ENCODE measurements at regions not wholly inside any gene's neighbourhood (a gene's known extent, or its start where the extent isn't known, plus 50 kb on each side); places are given as distances from the start of the nearest gene placed in this dataset.
"Not testable (repeated sequence)": the region's sequence is repeated elsewhere in the genome, so short reads cannot be mapped to it uniquely, and the experiment has no call there.

DNA sequence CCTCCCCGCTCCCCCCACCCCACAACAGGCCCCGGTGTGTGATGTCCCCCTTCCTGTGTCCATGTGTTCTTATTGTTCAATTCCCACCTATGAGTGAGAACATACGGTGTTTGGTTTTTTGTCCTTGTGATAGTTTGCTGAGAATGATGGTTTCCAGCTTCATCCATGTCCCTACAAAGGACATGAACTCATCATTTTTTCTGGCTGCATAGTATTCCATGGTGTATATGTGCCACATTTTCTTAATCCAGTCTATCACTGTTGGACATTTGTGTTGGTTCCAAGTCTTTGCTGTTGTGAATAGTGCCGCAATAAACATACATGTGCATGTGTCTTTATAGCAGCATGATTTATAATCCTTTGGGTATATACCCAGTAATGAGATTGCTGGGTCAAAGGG, 104.3 kb downstream of the MTPN start:
- DNase-seq (ENCODE audit: low read depth in 2 of 2) = not testable (repeated sequence)

DNA sequence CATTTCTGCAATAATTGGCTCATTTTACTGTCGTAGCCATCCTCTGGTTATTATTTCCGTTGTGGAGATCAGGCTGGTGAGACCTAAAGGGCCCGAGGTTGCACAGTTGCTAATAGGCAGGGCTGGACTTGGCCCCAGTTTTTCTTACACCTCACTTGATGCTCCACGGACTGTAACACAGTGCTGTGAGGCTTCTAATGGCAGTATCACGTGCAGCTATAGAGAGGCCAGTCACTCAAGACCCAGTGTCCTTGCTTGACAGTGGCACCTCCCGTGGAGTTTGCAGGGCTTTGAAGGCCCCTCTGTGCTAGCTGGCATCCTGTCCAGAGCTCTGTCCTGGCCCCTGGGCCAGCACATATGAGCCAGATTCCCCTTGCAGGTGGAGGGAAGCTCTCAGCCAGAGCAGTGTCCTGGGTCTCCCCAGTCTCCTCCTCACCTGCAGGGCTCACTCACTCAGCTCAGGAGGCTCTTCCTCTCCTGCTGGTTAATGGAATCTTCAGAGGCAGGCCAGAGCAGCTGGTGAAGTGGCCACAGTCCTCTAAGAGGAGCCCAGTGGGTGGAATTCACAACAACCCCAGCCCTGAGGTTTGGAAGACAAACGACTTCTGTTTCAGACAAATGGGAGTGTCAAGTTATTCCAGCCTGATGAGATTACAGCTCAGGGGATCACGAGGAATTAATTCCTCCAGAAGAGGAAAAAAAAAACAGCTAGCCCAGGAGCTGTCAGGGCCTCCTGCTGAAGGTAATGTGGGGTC, 114.2 kb upstream of the FAM180A start:
- DNase-seq (ENCODE audit: low read depth in 2 of 2) = no peak

DNA sequence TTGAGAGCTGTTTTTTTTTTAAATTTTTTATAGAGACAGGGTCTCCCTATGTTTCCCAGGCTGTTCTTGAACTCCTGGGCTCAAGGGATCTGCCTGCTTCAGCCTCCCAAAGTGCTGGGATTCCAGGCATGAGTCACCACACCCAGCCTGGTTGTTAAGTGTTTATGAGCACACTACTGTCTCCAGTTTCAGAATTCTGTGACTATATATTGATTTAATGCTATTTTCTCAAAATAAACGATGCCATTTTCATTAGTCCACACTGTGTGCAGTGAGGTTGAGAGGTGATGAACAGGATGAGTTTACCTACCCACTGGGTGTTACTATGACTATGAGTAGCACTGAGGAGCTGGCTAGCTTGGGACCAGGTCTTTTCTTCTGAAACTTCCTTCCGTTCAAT, 110.9 kb upstream of the FAM180A start:
- no peak for DNase-seq (ENCODE audit: low read depth in 2 of 2)

DNA sequence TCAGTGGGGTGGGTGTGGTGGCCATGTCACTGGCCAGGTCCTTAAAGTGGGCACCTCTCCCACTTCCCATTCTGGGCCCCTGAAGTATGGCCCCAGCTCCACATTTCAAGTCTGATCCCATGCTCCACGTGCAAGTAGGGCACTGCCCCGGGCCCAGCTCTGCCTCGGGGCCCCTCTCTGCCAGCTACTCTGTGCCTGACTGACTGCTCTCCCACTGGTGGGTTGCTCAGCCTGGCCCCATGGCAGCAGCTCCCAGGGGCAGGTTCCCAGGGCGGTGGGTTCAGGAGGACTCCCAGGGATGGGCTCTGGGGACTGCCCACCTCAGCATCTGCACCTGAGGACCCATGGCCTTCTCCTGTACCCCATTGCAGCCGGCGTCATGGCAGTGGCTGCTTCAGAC, 110.2 kb upstream of the FAM180A start:
- DNase-seq (ENCODE audit: low read depth in 2 of 2) = no peak

DNA sequence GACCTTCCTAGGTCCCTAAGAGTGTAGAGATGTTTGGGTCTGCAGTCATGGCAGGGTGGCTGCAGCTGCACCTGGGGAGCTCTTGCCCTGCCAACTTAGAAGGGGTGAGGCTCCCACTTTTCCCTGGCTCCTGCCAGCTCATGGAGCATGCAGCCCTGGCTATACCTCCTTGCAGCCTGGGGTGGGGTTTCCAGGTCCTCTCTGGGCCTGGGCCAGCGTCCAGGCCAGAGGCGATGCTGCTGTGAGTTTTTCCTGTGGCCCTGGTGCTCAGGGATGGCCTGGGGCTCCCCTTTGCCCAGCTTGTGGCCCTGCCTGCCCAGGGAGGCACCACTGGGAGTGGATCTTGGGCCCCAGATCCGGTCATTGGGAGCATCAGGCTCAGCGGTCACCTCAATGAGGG, 109.8 kb upstream of the FAM180A start:
- no peak for DNase-seq (ENCODE audit: low read depth in 2 of 2)

DNA sequence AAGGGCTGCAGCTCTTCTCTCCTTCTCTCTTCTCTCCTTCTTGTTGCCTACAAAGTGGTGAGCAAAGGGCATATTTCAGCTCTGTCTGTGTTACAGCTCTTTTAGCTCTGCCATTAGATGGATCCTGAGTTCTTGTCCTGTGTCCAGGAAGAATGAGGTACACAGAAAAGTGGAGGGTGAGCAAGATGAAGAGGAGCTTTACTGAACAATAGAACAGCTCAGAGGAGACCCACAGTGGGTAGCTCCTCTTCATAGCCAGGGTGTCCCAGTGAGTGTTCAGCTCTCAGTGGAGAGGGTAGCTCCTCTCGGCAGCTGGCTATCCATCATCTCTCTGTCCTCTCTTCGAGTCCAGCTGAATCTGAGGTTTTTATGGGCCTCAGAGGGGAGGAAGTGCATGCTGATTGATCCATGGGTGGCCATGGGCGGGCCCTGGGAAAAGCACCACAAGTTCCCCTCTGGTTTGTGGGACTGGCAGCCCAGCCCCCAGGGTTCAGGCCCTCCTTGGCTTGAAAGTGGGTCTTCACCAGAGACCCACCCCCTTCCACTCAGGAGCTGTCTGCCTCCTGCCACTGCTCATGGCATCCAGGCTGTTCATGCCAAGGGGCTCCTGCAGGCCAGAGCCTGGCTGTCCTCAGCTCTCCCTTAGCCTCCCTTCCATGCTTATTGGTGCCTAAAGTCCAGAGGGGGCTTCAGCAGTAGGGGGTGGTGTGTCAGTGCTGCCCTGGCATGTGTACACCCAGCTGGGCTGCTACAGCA, 109.1 kb upstream of the FAM180A start:
- no peak for DNase-seq (ENCODE audit: low read depth in 2 of 2)

DNA sequence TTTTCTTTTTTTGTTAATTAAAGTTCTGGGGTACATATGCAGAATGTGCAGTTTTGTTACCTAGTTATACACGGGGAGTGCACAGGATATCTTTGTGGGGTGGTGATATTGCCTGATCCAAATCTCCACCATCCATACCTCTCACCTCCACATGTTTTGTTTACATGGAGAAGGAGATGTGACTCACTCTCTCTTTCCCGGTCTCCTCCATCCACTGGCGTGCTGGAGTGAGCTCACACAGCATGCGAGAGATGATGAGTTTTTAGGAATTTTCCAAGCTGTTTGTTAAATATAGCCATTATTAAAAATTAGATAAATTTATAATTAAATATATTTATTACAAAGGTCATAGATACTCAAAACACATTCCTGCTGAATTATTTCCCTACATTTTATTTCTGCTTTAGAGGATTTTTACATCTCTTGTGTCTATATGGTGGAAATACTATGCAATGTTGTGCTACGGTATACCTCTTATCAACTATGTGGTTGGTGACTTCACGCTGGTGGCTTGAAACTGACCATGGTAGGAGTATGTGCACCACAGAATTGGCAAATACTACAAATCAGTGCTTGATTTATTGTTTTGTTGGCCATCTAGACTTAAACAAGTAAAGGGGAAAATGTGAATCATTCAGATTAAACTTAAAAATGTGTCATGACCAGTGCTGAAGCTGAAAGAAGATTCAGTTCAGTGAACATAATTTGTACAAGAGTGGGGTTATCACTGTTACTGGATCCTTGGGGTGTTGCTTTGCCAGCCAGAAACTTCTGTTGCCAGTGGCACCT, 107.9 kb upstream of the FAM180A start:
- DNase-seq (ENCODE audit: low read depth in 2 of 2) = no peak

DNA sequence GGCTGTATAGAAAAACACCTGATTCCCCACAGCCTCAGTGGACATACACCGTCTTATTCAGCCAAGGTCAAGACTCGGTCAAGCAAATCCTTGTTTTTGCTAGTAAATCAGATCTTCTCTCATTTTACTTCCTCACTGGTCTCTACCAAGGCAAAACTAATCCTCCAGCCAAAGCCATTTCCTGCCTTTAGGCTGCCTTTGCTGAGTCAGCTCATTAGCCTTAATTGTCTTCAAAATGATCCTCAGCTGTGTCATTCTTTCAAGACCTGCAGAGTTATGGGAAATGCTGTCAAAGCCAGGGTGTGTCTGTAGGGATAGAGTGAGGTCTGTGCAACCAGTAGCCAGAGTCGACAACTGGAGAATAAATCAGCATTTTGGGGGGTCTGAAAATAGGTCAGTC, 107.2 kb upstream of the FAM180A start:
- DNase-seq (ENCODE audit: low read depth in 2 of 2) = no peak

DNA sequence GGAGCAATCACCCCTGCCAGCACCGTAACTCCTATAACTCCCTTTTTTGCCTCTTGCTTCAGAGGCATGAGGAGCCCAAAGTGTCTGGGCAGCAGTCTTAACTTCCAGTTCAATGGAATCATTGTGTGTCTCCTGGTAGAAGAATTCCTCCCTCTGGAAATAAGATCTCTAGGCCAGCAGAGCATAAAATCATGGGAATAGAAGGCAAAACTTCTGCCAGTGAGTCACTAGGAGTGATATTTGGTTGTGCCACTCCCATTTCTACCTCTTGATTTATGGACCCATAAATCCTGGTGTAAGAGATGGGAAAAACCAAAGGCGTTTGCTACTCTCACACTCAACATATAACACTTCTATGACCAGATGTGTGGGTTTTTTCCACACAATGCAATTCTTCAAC, 104.9 kb upstream of the FAM180A start:
- no peak for DNase-seq (ENCODE audit: low read depth in 2 of 2)

DNA sequence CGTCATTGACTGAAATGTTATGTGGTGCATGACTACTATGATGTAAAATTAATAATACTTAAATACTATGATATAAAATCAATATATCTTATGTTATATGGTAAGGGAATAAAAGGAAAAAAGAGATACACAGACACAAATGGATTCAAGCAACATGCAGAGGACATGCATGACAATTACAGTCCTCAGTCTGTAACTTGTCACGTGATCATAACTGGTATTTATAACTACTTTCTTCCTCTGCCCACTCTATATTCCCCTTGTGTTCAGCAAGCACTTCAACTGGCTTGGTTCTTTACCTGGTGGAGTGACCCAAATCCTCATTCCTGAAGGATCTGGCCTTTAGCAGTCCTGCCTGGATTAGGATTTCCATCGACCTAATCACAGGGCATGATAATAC, 104.4 kb upstream of the FAM180A start:
- no peak for DNase-seq (ENCODE audit: low read depth in 2 of 2)

DNA sequence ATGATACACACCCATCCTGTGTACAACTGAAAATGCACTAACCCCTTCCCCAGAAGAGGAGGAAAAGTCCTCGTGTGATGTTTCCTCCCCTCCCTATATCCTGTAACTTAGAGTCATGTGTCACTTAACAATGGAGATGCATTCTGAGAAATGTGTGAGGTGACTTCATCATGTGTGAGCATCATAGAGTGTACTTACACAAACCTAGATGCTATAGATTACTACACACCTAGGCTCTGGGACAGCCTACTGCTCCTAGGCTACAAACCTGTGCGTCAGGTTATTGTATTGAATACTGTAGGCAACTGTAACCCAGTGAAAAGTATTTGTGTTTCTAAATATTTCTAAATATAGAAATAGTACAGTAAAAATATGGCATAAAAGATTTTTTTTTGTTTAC, 98.6 kb upstream of the FAM180A start:
- DNase-seq (ENCODE audit: low read depth in 2 of 2) = no peak

DNA sequence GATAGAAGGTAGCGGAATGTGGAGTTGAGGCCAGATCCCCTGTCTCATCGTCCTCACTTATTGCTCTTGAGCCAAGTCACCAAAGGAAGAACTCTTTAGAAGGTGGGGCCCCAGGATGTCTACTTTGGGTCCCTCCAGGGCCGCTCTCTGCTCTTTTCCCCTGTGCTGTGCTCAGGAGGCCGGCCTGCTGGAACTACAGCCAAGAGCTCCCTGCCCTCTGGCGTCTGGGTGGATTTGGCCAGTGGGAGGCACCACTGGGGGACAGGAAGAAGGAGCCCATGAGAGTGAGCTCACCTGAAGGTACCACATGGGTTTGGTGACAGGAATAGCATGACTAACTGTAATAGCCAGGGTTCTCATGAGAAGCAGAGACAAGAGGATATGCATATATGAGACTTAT, 97.7 kb upstream of the FAM180A start:
- DNase-seq (ENCODE audit: low read depth in 2 of 2) = no peak

DNA sequence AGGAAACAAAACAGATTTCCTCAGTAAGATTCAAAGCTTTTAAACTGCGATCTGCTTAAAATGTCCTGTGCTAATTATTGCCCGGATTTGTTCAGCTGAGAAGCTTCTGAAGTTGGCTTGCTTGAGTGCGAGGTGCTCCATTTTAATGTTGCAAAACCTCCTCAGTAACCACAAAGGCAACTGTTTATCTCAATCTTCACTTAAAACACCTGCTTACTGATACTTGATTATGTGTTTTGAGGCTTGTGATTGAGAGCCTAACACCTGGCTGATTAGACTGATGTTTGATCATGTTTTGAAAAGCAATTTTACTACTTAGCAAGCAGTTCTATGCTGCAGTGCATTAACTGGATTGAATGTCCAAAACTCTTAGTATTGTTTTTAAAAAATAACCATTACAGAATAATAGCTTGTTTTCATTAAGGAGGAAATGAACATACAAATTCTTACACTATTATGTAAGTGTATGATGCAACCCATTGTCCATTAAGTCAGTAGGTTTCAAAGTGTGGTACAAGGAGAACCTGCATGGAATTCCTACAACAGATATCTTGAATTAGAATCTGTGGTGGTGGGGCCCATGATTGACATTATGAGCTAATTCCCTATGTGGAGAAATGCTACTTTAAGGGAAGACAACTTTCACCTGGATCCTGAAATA, 96.9 kb upstream of the FAM180A start:
- DNase-seq (ENCODE audit: low read depth in 2 of 2) = no peak

DNA sequence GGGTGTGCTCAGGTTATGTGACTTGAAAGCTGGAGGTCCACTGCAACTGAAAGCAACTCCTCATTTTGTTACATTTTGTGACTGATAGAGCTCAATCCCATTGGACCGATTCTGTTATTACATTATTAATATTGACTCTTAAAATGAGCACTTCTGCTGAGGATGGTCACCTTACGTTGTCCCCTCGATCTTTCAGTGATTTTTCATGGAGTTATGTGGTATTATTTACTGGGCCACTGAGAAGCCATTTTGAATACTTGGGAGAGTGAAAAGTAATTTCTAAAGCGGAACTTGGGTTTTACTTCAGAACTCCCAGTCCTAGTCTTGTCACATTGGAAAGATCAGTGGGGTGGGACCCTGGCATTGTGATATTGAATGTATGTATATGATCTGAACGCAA, 96.3 kb upstream of the FAM180A start:
- no peak for DNase-seq (ENCODE audit: low read depth in 2 of 2)

DNA sequence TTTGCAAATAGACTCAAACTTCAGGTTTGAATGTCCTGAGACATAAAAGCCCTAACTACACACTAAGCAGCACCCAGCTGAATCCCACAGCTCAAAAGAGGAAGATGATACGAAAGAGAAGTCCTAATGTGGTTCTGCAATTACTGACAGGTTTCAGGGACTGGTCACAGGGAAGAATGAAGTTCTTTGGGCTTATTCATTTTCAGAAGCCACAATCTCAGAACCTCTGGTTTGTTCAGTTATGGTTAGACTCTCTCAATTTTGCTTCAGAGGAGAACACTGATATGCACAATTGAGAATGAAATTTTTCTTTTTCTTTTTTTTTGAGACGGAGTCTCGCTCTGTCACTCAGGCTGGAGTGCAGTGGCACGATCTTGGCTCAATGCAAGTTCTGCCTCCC, 94.6 kb upstream of the FAM180A start:
- no peak for DNase-seq (ENCODE audit: low read depth in 2 of 2)

DNA sequence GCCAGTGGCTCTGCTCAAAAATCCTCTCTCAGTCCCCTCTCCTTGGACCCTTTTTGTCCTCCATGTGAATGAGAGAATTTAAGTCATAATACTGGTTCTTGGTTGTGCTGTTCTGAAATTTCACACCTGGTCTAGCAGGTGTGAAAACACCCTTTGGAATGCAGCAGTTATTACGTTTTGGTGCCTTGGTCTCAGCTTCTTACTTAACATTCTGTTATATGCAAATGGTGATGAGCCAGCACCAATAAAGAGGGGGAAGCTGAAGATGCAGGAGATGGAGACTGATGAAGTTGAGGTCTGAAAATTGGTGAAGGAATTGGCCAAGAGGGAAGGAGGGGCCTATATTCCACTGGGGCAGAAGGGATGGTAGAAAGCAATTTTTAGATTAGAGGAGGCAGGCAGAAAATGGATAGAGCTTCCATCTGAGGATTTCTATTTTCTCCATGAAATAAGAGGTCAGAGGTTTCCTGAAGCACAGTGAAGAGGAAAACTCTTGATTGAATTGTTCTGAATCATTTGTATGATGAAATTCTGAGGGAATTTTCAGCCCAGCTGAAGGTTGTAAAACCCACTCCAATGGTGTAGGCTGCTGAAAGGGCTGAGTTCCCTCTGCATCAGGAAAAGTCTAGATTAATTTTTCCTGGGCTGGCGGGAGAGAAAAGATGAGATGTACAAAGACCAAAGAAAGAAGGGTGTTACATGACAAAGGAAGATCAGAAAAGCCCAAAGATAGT, 94.0 kb upstream of the FAM180A start:
- no peak for DNase-seq (ENCODE audit: low read depth in 2 of 2)

DNA sequence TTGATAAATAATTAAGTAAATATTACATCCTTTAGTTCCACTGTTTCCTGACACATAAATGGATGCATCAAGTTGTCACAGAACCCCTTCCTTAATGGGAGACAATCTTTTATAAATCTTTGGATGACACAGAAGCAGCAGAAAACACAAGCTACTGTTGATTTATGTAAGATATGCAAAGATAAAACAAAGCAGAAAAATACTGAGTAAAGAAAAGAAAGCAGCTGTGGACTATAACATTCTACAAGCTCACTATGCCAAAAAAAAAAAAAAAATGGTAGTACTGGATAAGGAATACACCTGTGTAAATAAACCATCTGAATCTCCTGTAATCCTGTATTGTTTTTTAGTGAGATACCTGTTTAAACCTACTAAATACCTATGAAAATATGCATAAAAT, 92.0 kb upstream of the FAM180A start:
- no peak for DNase-seq (ENCODE audit: low read depth in 2 of 2)

DNA sequence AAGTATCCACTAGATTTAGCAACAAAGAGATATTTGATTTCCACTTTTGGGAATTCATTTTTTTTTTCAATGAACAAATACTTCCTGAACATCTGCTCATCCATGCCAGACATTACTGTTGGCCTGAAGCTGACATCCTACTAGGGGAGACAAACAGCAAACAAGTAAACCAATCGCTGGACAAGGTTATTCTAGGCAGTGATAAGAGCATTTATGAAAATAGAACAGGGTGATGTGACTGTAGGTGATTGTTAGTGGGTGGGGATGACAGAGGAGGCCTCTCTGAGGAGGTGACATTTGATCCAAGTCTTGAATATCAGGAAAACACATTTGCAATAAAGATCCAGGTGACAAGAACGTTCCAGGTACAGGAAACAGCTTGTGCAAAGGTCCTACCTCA, 89.1 kb upstream of the FAM180A start:
- no peak for DNase-seq (ENCODE audit: low read depth in 2 of 2)

DNA sequence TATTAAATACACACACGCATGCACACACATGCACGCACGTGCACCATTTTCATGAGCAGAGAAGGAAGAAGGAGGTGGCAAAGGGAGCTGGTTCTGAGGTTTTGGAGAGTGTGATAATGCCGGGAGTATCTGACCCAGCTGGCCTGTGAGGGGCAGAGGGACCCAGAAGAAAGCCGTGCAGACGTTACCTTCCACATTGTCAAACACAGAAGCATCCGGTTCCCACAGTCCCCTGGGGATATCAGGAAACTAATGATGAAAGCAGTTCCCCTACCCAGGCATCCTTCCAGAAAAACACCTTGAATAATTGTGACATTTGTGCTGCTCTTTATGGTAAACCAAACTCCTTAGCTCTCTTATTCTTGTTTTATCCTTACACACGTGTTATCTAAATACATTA, 85.7 kb upstream of the FAM180A start:
- no peak for DNase-seq (ENCODE audit: low read depth in 2 of 2)

DNA sequence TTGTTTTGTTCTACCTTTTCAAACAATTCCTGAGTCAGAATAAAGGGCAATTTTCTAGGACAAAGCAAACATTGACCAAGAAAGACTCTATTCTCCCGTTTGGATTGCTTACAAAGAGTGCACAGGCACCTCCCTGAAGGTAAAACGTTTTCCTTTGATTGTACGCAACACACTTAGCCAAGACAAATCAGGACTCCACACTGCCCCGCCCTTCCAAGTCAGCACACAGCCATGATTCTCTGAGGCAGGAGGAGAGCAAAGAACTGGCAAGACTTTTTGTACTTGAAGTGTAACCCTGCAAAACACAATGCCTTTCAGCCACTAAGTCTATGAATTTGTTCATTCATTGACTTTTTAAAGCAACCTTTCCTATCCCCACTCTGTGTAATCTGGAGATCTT, 85.0 kb upstream of the FAM180A start:
- DNase-seq (ENCODE audit: low read depth in 2 of 2) = no peak

DNA sequence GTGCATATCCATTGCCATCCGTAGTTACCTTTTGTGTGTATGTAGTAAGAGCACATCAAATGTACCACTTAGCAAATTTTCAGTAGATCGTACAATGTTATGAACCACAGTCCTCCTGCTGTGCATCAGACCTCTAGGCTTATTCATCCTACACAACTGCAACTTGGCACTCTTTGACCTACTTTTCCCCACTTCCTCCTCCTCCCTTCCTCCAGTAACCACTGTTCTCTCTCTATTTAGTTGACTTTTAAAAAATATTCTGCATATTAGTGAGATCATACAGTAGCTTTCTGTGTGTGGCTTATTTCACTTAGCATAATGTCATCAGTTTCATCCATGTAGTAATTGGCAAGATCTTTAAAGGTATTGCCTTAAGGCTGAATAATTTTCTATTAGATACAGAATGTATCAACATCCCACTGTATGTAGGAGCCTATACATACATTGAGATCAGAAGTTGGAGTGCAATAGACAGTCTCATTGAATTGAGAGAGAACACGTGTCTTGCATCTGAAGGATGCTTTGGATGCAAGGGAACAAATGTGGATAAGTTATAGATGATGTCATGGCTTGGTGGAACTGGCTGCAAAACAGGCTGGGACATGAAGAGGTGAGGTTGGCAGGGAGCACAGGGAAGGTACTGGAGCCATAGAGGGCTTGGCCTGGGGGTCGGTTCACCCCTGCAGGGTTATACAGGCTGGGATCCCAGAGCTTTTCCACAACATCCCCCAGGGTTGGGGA, 83.0 kb upstream of the FAM180A start:
- no peak for DNase-seq (ENCODE audit: low read depth in 2 of 2)
